HG03135 (cell line): ENCODE measurements at regions not wholly inside any gene's neighbourhood (a gene's known extent, or its start where the extent isn't known, plus 50 kb on each side); places are given as distances from the start of the nearest gene placed in this dataset.

Experiments used
- ATAC-seq: cut with Tn5 transposase; IDR thresholded peaks from one replicate; pipeline ENCODE4 v1.9.1; 2021; ENCODE audit warnings: mild to moderate bottlenecking, moderate library complexity; ENCODE audit not compliant: unreplicated experiment

DNA sequence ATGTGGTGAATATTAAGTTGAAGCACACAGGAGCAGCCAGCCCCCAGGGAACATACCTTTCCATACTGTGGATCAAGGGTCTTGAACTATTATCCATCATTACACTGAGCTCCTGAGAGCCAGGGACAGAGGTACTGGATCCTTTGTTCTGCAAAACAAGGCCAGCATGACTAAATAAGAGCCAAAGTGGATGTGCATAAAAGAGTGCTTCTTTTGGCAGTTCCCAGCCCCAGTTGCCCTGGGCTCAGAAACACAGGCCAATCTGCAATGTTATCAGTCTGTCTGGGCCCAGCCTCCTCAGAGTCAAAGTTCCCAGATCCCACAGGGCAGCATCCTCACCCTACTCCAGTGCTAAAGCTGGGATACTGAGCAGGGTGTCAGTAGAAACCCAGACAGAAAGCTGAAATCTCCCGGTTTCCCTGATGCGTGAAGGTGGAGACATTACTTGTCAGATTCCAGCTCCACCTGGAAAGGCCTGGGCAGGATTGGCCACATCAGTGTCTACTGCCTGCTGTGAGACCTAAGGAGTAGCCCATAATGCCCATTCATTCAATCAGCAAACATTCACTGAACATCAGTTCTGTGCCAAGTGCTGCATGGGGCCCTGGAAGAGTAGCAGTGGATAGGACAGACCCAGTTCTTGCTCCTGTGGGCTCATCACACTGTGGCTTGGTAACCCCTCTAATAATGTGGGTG lies 342.7 kb downstream of the CXCL12 start:
- no peak for ATAC-seq

DNA sequence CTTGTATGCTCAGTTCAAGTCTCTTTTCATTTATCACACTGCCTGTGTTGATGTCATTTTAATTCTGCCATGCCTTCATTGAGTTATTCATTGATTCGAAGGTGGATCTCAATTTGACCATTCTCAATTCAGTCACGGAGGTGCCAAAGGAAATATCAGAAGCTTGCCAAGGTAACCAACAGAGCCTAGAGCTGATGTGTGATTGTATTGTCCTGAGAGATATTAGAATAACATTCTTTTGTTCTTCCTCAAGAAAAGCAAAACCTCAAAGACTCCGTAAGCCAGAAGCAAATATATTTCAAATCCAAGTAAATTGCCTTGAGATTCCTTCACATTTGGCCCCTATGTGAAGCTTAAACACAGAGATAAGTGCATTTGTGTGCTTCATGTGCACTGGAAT lies 345.3 kb downstream of the CXCL12 start:
- ATAC-seq: no peak

- no peak for ATAC-seq
Measured at GRCh38 chr10:44036425-44036824, 348.5 kb downstream of the CXCL12 start.

GRCh38 chr10:44035474-44036197 lies 349.3 kb downstream of the CXCL12 start:
- ATAC-seq: no peak

- no peak for ATAC-seq
Measured at GRCh38 chr10:44034946-44035345, 350.0 kb downstream of the CXCL12 start.

- no peak for ATAC-seq
Measured at GRCh38 chr10:44033008-44033407, 351.9 kb downstream of the CXCL12 start.

- no peak for ATAC-seq
Measured at GRCh38 chr10:44032216-44032615, 352.7 kb downstream of the CXCL12 start.

DNA sequence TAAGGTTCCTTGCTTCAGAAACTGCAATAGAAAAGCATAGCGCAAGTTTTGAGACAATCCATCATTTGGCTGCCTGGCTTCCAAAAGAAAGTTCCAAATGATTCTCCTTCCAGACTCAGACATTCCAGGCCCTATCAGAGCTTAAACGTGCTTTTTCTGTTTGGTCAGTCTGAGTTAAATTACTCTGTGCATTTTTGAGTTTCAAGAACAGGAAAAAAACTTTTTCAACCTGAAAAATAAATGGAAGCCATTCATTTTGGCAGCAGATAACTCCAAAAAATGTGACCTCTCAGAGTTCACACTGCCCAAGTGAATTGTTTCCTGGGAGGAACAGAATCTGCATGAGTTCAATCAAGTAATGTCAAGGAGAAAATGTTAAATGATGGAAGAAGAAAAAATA lies 354.2 kb downstream of the CXCL12 start:
- no peak for ATAC-seq

GRCh38 chr10:44030132-44030531 lies 354.8 kb downstream of the CXCL12 start:
- ATAC-seq: peak; percentile 85

DNA sequence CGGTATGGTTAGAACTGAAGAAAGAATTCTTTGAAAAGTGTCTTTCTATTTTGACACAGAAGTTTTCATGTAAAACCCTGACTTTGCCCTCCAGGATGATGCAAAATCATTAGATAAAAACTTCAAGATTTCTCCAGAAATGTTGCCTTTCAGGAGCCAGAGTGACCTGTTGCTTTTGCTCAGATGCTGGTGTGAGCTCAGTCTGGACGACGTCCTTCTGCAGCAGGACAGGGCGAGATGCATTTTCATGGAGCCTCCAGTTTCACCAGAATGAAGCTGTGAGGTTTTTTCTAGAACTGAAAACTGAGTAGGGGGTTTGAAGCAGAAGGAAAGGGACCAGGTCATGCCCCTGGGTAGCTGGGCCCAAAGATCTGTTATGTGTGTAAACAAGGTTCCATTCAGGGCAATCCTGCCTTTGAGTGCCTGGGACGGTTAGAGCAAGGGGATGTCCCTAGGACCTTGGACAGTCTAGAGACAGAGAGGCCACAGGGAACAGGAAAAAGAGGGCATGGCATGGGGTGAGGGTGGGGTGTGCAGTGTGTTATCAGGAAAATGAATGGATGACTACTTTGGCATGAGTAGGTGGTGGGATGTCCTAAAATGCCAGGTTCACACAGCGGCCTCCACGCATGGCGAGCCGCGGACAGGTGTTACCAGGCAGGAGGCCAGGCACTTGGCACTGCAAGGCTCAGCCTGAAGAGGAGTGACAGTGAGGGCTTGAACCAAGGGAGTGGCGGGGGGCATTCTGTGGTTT lies 356.3 kb downstream of the CXCL12 start:
- ATAC-seq: no peak

DNA sequence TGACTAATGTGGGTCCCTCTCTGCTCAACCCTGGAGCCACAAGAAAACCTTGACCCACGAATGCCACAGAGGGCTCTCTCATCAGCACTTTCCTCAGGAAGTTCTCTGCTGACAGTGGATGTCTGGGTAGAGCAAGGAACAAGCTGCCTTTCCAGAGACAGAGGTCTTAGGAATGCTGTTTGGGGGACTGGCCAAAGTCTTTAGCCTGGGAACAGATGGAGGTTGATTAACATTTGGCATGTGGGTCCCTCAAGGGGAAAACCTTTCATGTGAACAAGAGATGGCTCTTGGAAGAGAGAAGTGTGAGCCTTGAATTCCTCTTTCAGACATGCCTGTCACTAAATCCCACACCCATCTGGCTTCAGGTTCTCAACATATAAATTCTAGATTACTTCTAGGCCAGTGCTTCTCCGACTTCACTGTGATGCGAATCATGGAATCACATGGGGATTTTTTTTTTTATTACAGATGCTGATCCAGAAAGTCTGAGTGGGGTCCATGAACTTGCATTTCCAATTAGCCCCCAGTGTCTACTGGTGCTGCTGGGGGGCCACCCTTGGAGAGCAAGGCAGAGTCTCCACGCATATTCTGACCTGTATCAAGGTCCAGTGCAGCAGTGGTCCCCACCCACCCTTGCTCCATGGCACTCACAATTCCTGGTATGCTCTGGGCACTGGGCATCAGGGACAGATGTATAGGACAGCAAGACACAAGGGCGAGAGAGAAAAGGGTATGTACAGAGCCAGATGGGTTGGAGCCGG lies 360.4 kb downstream of the CXCL12 start:
- ATAC-seq: no peak

DNA sequence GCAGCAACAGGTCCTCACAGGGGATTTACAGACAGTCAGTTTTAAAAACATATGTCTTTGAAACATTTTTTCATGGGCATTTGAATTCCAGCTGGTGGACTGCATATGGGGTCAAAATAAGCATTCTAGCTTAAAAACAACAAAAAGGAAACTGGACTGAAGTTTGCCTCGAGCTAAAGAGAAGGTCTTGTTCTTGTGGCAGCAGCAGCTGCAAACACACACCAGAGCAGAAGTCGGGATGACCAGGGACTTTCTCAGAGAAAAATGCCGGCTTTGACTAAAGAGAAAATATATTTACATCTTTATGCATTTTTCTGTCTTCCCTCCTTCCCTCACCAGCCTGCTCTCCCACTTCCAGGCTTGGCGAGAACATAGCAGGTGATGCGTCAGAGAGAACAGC lies 361.4 kb downstream of the CXCL12 start:
- ATAC-seq: no peak

DNA sequence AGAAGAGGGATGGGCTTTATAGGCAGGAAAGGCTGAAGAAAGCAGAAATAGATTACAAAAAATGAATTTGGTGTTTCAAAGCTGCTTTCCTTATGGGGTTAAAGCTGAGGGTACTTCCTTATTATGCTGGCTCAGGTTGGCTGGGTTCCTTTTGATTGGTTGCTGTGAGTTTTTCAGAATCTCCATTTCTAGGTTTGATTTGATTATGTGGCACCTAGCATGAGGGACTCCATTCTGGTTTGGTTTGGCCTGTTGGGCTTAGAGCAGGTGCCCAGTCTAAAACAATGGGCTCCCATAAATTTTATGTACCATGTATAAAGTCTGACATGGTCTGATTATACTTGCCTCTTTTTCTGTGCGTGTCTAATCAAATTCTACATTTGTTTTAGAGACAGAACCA lies 362.7 kb downstream of the CXCL12 start:
- no peak for ATAC-seq

DNA sequence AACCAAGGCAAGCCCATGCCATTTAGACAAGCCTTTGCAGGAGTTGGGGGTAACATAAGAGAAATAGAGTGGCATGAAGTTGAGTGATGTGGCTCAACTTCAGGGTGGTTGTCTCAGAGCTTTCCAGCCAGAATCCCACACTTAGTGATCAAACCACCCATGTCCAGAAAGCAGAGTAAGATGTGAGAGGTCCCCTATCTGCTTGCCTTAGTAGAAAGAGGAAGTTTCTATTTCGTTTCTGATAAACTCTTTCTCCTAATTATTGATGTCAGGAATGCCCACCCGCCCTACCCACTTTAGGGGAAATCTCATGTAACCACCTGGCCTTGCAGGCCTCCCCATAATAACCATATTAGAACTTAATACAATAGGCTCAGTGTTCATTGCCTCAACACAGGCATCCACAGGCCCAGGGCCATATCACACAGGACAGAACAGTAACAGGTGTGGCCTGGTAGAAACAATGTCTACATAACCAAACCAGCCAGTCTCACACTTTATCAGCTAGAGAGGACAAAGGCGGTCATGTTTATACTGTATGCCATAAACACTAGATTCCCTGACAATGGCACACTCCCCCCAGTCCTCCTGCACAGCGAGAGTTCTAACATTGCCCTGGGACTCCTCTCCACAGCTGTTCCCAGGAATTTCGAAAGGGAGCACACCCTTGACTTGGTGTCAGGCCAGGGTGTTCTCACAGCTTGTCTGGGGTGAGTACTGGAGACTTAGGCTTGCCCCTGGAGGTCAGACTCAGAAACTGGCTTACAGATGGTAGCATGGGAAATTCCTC lies 364.4 kb downstream of the CXCL12 start:
- ATAC-seq: no peak

DNA sequence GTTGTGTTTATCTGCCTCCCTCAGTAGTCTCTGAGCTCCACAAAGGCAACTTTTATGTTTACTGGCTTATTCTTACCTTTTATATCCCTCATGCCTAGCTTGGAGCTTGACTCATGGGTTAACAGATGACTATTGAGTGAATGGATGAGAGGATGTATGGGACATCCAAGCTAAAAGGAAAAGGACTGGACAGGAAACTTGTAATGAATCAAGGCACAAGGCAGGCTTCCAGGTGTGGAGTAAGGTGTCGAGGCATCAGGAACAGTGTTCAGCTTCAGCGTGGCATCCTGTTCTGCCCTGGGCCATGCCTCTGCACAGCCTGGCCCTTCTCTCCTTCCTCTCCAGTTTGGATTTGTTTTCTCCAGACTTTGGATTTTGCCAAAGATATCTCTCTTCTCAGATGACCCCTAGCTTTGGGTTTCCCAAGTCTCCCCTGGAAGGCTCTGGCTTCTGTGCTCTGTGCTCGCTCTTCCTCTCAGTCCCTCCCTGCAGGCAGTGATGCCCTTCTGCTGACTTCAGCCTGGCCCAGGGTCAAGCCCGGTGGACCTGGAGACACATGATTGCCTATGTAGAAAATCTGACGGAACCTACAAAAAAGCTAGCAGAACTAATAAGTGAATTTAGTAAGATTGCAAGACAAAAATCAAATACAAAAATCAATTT lies 367.3 kb downstream of the CXCL12 start:
- ATAC-seq: no peak

DNA sequence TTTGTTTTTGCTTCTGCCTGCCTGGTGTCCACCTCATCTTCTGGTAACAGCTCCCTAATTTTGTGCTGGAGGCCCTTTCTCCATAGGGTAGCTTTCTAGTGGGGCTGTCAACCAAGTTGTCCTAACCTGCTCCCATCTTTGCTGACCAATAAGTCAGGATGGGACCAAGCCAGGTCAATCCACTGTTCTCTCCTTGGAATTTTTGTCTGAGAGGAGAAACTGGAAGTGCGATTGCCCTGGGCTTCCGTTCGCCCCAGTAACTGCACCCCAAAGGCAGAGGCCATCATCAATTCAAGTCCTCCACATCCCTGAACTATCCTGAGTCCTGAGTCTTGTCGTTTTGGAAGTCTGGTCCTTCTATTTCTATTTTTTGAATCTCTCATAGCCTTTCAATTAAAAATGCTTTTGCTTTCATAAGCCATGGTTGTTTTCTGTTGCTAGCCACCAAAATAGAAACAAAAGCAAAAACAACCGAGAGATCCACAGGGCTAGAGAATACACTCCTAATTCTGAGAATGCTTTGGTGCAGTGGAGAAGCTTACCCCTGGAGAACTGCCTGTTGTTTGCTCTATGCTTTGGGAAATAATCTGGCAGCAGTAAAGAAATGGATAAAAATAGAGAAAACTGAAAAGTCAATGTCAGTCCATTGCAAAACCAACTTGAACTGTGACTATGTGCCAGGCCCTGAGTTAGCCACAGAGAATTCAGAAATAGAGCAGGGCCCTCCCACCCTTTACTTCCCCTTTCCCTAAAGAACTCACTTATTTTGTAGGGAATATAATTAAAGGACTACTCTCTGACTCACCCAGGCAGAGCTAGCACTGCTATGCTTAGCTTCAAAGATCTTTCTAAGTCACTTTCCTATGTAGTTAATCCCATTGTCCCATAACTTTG lies 368.1 kb downstream of the CXCL12 start:
- ATAC-seq: no peak

DNA sequence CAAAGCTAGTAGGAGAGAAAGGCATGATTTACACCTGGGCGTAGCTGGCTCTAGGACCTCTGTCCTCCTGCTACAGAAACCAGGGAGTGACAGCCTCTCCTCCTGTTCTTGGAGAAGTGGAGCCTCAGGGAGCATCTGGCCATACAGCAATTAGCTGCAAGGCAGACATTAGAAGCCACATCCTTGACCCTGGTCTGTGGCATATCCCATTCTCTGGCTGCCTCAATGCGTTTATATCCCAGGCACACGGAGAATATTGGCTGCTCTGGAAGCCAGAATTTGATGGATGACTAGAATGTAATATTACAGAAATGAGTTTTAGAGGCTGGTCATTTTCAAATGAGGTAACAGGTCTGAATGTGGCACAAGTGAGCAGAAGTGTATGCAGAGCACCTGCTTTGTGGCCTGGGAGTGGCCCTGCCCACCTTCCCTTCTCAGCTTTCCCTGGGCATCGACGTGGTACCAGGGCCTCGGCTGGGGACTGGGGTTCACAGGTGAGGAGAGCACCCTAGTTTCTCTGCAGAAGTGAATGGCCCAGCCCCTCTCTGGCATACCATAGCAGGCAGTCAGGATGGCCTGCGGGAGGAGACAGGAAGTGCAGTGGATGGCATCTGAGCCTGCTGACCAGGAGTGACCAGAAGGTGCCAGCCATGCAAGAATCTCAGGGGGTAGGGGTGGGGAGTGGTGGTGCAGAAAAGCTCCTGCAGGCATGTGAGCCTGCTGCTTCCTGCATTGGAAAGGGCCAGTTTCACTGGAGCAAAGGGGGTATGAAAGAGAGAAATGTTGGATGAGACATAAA lies 367.2 kb upstream of the ZNF32 start:
- no peak for ATAC-seq

GRCh38 chr10:44014644-44015250 lies 366.1 kb upstream of the ZNF32 start:
- no peak for ATAC-seq
